ENCODE measurements at regions not wholly inside any gene's neighbourhood (a gene's known extent, or its start where the extent isn't known, plus 50 kb on each side); places are given as distances from the start of the nearest gene placed in this dataset.

DNA sequence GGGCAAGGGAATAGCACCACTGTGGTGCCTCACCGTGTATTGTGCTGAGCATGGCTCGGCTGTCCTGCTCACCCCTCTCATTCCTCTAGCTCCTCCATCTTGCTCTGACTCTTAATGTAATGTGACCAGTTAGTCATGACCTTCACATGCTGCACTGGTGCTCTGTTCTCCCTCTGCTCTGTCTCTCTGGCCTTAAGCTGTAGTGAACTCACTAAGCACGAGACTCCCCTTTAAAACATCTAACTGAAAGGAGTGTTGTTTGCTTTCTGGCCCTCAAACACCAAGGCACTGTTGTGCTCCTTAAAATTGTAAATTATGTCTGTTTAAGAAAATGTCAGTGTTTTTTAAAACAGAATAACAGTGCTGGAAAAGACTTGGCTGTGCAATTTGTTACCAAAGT is 140.4 kb downstream of the HDGFL1 start:
- TF ChIP-seq, protein P1, sequence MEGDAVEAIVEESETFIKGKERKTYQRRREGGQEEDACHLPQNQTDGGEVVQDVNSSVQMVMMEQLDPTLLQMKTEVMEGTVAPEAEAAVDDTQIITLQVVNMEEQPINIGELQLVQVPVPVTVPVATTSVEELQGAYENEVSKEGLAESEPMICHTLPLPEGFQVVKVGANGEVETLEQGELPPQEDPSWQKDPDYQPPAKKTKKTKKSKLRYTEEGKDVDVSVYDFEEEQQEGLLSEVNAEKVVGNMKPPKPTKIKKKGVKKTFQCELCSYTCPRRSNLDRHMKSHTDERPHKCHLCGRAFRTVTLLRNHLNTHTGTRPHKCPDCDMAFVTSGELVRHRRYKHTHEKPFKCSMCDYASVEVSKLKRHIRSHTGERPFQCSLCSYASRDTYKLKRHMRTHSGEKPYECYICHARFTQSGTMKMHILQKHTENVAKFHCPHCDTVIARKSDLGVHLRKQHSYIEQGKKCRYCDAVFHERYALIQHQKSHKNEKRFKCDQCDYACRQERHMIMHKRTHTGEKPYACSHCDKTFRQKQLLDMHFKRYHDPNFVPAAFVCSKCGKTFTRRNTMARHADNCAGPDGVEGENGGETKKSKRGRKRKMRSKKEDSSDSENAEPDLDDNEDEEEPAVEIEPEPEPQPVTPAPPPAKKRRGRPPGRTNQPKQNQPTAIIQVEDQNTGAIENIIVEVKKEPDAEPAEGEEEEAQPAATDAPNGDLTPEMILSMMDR (IDR thresholded peaks at IDR 0.05): no peak
- no peak for TF ChIP-seq POLR2A (IDR thresholded peaks at IDR 0.05; ENCODE audit: low read depth)
- no peak for TF ChIP-seq EP300 (IDR thresholded peaks at IDR 0.05)

All from esophagus muscularis mucosa (tissue), 4 donors.